WTC11 (cell line): ENCODE measurements at regions not wholly inside any gene's neighbourhood (a gene's known extent, or its start where the extent isn't known, plus 50 kb on each side); places are given as distances from the start of the nearest gene placed in this dataset.

Source experiments
- ATAC-seq: fragments of 200-7000 bp; cut with Tn5 transposase; 2 replicates; pipeline ENCODE4 v1.10.0; 2021; ENCODE audit warnings: mild to moderate bottlenecking, moderate library complexity
- CTCF ChIA-PET: fragments of 300-600 bp; sonication (Branson Sonifier 250); formaldehyde crosslinking; loops from one replicate; lab custom pipeline; 2021; ENCODE audit warnings: antibody characterized with exemption; lab: Charles Lee
- POLR2A ChIA-PET: fragments of 350-600 bp; sonication (Branson Sonifier 250); formaldehyde crosslinking; loops from one replicate; lab custom pipeline; 2021; ENCODE audit warnings: antibody characterized with exemption; lab: Charles Lee
- DNase-seq: peaks from one replicate; pipeline ENCODE4 v3.0.0; 2021; ENCODE audit warnings: low spot score
- H3K27ac Mint-ChIP-seq: 2 replicates; pipeline ENCODE4 v1.8.0; 2021; ENCODE audit warnings: mixed read lengths
- H3K27me3 Mint-ChIP-seq: 2 replicates; pipeline ENCODE4 v1.8.0; 2021; ENCODE audit warnings: low read depth, mild to moderate bottlenecking, moderate library complexity, mixed read lengths
- H3K36me3 Mint-ChIP-seq: 2 replicates; pipeline ENCODE4 v1.8.0; 2021; ENCODE audit warnings: mixed read lengths
- H3K4me1 Mint-ChIP-seq: 2 replicates; pipeline ENCODE4 v1.8.0; 2022; ENCODE audit warnings: mixed read lengths
- H3K4me3 Mint-ChIP-seq: 2 replicates; pipeline ENCODE4 v1.8.0; 2021; ENCODE audit warnings: mild to moderate bottlenecking, moderate library complexity, mixed read lengths
- H3K9me3 Mint-ChIP-seq: 2 replicates; pipeline ENCODE4 v1.8.0; 2021; ENCODE audit warnings: mixed read lengths
- FOXP1 ChIP-seq: sonication (generic); formaldehyde crosslinking; IDR thresholded peaks from 2 replicates; pipeline ENCODE4 v1.8.0; 2022; ENCODE audit warnings: missing genetic modification reagents, mild to moderate bottlenecking, moderate library complexity, borderline replicate concordance
- GRHL2 ChIP-seq: fragments of 250-450 bp; sonication (Bioruptor Pico); IDR thresholded peaks from 2 replicates; pipeline ENCODE4 v1.8.0; 2022; ENCODE audit warnings: mild to moderate bottlenecking, moderate library complexity; ENCODE audit not compliant: insufficient replicate concordance, severe bottlenecking
- IRF2 ChIP-seq: sonication (generic); formaldehyde crosslinking; IDR thresholded peaks from 2 replicates; pipeline ENCODE4 v1.8.0; 2022; ENCODE audit warnings: low read depth, missing genetic modification reagents, borderline replicate concordance
- OVOL2 ChIP-seq: fragments of 250-450 bp; sonication (Bioruptor Pico); IDR thresholded peaks from 2 replicates; pipeline ENCODE4 v1.9.0; 2021; ENCODE audit warnings: mild to moderate bottlenecking, borderline replicate concordance
- RELA ChIP-seq: sonication (generic); formaldehyde crosslinking; IDR thresholded peaks from 2 replicates; pipeline ENCODE4 v1.8.1; 2022; ENCODE audit warnings: missing genetic modification reagents, mild to moderate bottlenecking, borderline replicate concordance
- ZNF219 ChIP-seq: sonication (generic); formaldehyde crosslinking; IDR thresholded peaks from 2 replicates; pipeline ENCODE4 v1.8.0; 2023; ENCODE audit warnings: missing genetic modification reagents, mild to moderate bottlenecking, borderline replicate concordance
- TF ChIP-seq, protein P1 (sequence below): fragments of 250-450 bp; sonication (Bioruptor Pico); IDR thresholded peaks from 2 replicates; pipeline ENCODE4 v2.1.2; 2022; ENCODE audit warnings: mild to moderate bottlenecking, moderate library complexity
- TF ChIP-seq, protein P2 (sequence below): sonication (generic); formaldehyde crosslinking; IDR thresholded peaks from 2 replicates; pipeline ENCODE4 v1.8.1; 2023; ENCODE audit warnings: mild to moderate bottlenecking, missing genetic modification reagents, moderate library complexity
- TF ChIP-seq, protein P3 (sequence below): fragments of 250-450 bp; sonication (Bioruptor Pico); conservative IDR thresholded peaks from 2 replicates; pipeline ENCODE4 v1.9.0; 2021; ENCODE audit warnings: mild to moderate bottlenecking
- TF ChIP-seq, protein P4 (sequence below): sonication (generic); formaldehyde crosslinking; conservative IDR thresholded peaks from 2 replicates; pipeline ENCODE4 v1.8.1; 2022; ENCODE audit warnings: mild to moderate bottlenecking, missing genetic modification reagents
- TF ChIP-seq, protein P5 (sequence below): sonication (generic); formaldehyde crosslinking; IDR thresholded peaks from 2 replicates; pipeline ENCODE4 v1.8.0; 2022; ENCODE audit warnings: mild to moderate bottlenecking, missing genetic modification reagents
- TF ChIP-seq, protein P6 (sequence below): sonication (generic); formaldehyde crosslinking; IDR thresholded peaks from 2 replicates; pipeline ENCODE4 v1.8.0; 2023; ENCODE audit warnings: missing genetic modification reagents, mild to moderate bottlenecking, borderline replicate concordance
- TF ChIP-seq, protein P7 (sequence below): sonication (generic); formaldehyde crosslinking; IDR thresholded peaks from 2 replicates; pipeline ENCODE4 v1.8.0; 2022; ENCODE audit warnings: mild to moderate bottlenecking, missing genetic modification reagents

DNA sequence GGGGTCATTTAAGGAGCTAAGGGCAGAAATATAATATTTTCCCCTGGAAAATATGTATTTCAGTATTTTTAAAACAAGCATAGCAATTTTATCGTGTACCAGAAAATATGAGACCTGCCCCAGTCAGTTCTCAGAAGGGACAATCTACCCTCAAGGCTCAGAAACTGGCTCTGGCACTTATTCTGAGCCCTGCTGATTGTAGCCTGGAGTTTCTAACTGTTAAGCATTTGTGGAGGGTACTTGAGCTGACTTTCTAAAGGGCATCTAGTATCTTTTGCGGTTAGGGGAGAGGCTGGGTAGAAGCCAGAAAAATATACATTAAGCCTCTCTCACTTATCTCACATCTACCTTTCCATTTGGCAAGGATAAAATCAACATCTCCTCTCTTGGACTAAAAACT, 71.3 kb upstream of the FSHB start:
- TF ChIP-seq FOXP1 (CRISPR knock-in tag) = no peak
- TF ChIP-seq IRF2 = no peak
- TF ChIP-seq, protein P1, sequence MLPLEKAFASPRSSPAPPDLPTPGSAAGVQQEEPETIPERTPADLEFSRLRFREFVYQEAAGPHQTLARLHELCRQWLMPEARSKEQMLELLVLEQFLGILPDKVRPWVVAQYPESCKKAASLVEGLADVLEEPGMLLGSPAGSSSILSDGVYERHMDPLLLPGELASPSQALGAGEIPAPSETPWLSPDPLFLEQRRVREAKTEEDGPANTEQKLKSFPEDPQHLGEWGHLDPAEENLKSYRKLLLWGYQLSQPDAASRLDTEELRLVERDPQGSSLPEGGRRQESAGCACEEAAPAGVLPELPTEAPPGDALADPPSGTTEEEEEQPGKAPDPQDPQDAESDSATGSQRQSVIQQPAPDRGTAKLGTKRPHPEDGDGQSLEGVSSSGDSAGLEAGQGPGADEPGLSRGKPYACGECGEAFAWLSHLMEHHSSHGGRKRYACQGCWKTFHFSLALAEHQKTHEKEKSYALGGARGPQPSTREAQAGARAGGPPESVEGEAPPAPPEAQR (CRISPR knock-in tag) = no peak
- TF ChIP-seq, protein P2, sequence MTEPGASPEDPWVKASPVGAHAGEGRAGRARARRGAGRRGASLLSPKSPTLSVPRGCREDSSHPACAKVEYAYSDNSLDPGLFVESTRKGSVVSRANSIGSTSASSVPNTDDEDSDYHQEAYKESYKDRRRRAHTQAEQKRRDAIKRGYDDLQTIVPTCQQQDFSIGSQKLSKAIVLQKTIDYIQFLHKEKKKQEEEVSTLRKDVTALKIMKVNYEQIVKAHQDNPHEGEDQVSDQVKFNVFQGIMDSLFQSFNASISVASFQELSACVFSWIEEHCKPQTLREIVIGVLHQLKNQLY (CRISPR knock-in tag) = no peak
- CTCF ChIA-PET = interaction anchor here (1.0 to 2.7 kb wide), 2 partner anchors 16 to 31 kb away, joined by 3 to 6 read pairs; no protein-coding TSS in a partner anchor
- POLR2A ChIA-PET = no interaction called here
- Mint-ChIP-seq H3K4me3 (no peak overlapping the region), H3K27me3 (peaks cover 4% of the 10 kb centered on the region; the same call in 1 of the 2 replicates), H3K27ac (no peak overlapping the region), H3K9me3 (peaks cover 20% of the 10 kb centered on the region), H3K4me1 (no peaks in the 10 kb centered on the region), H3K36me3 (peaks cover 2% of the 10 kb centered on the region)
- DNase-seq = no peak
- ATAC-seq = no peak

DNA sequence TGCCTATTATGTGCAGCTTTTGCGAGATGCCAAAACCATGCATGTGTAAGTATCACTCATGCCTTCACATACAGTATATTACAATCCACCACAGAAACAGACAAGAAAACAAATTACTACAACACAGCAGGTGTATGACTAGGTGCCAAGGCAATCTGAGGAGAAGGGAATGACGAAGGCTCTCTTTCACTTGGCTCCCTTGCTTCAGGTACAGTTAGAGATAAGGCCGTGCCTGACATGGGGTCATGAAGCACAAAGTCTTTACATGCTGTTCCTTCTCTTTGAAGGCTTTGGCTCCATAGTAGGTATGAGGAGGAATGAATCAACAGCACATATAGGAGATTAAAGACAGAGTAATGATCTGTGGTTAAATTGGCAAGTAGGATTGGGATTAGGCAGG, 65.2 kb upstream of the FSHB start:
- CTCF ChIA-PET = interaction anchor here (1.6 kb wide), 1 partner anchor 22 kb away, joined by 7 read pairs; no protein-coding TSS in a partner anchor
- DNase-seq = no peak
- H3K4me1 Mint-ChIP-seq = no peaks in the 10 kb centered on the region
- H3K9me3 Mint-ChIP-seq = peaks cover 16% of the 10 kb centered on the region
- H3K4me3 Mint-ChIP-seq = no peak overlapping the region
- H3K36me3 Mint-ChIP-seq = peaks cover 2% of the 10 kb centered on the region
- TF ChIP-seq GRHL2 (CRISPR knock-in tag) = no peak
- TF ChIP-seq, protein P3, sequence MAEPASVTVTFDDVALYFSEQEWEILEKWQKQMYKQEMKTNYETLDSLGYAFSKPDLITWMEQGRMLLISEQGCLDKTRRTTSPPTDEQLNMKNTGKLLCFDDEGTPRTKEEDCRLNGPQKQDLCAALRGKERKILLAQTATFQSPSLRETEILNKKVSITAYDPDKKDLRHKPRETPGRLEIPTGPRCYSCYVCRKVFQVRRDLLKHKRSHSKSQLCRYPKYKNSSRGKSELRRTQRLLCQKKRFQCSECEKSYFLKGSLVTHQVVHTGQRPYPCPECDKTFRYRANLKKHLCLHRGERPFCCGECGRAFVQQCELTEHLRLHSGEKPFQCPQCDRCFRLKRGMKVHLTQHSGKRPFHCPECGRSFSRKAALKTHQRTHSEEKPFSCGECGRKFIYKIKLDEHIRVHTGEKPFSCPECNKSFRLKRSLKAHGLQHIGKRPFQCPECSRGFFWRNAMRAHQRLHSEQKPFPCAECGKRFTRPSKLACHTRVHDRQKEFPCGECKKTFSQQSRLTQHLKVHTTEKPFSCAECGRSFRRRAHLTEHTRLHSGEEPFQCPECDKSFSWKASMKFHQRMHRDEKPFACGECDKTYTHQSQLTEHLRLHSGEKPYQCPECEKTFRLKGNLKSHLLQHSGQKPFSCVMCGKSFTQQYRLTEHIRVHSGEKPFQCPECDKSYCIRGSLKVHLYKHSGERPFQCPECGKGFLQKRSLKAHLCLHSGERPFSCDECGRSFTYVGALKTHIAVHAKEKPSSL (CRISPR knock-in tag) = no peak
- TF ChIP-seq, protein P4, sequence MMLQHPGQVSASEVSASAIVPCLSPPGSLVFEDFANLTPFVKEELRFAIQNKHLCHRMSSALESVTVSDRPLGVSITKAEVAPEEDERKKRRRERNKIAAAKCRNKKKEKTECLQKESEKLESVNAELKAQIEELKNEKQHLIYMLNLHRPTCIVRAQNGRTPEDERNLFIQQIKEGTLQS = no peak
- TF ChIP-seq, protein P5, sequence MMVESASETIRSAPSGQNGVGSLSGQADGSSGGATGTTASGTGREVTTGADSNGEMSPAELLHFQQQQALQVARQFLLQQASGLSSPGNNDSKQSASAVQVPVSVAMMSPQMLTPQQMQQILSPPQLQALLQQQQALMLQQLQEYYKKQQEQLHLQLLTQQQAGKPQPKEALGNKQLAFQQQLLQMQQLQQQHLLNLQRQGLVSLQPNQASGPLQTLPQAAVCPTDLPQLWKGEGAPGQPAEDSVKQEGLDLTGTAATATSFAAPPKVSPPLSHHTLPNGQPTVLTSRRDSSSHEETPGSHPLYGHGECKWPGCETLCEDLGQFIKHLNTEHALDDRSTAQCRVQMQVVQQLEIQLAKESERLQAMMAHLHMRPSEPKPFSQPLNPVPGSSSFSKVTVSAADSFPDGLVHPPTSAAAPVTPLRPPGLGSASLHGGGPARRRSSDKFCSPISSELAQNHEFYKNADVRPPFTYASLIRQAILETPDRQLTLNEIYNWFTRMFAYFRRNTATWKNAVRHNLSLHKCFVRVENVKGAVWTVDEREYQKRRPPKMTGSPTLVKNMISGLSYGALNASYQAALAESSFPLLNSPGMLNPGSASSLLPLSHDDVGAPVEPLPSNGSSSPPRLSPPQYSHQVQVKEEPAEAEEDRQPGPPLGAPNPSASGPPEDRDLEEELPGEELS (CRISPR knock-in tag) = no peak
- TF ChIP-seq, all 79 proteins: peak for 0
- peaks cover 4% of the 10 kb centered on the region; the same call in 1 of the 2 replicates for H3K27me3 Mint-ChIP-seq
- POLR2A ChIA-PET = interaction anchor here (0.5 kb wide), 1 partner anchor 544 kb away, joined by 6 read pairs; no protein-coding TSS in a partner anchor
- H3K27ac Mint-ChIP-seq = no peak overlapping the region
- no peak for ATAC-seq

DNA sequence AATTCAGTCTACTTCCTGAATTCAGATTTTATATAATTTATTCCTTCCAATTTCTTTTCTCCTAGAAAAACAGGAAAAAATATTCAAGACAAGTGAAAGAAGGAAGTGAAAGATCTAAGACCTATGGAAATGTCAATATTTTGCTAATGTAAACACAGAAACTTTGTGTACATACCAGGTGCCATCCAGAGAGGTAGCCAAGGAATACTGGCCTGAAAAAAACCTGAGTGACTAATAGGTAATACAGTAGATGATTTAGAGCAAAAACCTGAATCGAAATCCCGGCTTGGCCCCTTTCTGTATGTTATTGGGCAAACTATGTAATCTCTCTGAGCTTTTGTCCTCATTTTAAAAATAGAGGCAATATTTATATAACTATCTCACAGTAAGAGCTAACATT, 59.2 kb upstream of the FSHB start:
- H3K36me3 Mint-ChIP-seq = peaks cover under 1% of the 10 kb centered on the region
- no peak for TF ChIP-seq RELA (CRISPR knock-in tag)
- TF ChIP-seq ZNF219 (CRISPR knock-in tag) = no peak
- TF ChIP-seq, protein P6, sequence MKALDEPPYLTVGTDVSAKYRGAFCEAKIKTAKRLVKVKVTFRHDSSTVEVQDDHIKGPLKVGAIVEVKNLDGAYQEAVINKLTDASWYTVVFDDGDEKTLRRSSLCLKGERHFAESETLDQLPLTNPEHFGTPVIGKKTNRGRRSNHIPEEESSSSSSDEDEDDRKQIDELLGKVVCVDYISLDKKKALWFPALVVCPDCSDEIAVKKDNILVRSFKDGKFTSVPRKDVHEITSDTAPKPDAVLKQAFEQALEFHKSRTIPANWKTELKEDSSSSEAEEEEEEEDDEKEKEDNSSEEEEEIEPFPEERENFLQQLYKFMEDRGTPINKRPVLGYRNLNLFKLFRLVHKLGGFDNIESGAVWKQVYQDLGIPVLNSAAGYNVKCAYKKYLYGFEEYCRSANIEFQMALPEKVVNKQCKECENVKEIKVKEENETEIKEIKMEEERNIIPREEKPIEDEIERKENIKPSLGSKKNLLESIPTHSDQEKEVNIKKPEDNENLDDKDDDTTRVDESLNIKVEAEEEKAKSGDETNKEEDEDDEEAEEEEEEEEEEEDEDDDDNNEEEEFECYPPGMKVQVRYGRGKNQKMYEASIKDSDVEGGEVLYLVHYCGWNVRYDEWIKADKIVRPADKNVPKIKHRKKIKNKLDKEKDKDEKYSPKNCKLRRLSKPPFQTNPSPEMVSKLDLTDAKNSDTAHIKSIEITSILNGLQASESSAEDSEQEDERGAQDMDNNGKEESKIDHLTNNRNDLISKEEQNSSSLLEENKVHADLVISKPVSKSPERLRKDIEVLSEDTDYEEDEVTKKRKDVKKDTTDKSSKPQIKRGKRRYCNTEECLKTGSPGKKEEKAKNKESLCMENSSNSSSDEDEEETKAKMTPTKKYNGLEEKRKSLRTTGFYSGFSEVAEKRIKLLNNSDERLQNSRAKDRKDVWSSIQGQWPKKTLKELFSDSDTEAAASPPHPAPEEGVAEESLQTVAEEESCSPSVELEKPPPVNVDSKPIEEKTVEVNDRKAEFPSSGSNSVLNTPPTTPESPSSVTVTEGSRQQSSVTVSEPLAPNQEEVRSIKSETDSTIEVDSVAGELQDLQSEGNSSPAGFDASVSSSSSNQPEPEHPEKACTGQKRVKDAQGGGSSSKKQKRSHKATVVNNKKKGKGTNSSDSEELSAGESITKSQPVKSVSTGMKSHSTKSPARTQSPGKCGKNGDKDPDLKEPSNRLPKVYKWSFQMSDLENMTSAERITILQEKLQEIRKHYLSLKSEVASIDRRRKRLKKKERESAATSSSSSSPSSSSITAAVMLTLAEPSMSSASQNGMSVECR = no peak
- no peak for TF ChIP-seq OVOL2 (CRISPR knock-in tag)
- TF ChIP-seq, protein P7, sequence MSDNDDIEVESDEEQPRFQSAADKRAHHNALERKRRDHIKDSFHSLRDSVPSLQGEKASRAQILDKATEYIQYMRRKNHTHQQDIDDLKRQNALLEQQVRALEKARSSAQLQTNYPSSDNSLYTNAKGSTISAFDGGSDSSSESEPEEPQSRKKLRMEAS = no peak
- CTCF ChIA-PET = interaction anchor here (1.0 to 1.4 kb wide), 2 partner anchors 25 to 44 kb away, joined by 3 read pairs; no protein-coding TSS in a partner anchor
- H3K27ac Mint-ChIP-seq = no peak overlapping the region
- peaks cover 13% of the 10 kb centered on the region for H3K27me3 Mint-ChIP-seq
- POLR2A ChIA-PET = no interaction called here
- peaks cover 14% of the 10 kb centered on the region for H3K9me3 Mint-ChIP-seq
- no peak overlapping the region for H3K4me3 Mint-ChIP-seq
- DNase-seq = no peak
- no peak for ATAC-seq
- no peaks in the 10 kb centered on the region for H3K4me1 Mint-ChIP-seq
